Germinal center (tissue), 1 donor: ENCODE measurements at regions not wholly inside any gene's neighbourhood (a gene's known extent, or its start where the extent isn't known, plus 50 kb on each side); places are given as distances from the start of the nearest gene placed in this dataset.

ENCODE experiments used
- DNase-seq: peaks from one replicate; pipeline ENCODE4 v3.0.0; 2012; ENCODE audit warnings: mixed read lengths, low spot score

DNA sequence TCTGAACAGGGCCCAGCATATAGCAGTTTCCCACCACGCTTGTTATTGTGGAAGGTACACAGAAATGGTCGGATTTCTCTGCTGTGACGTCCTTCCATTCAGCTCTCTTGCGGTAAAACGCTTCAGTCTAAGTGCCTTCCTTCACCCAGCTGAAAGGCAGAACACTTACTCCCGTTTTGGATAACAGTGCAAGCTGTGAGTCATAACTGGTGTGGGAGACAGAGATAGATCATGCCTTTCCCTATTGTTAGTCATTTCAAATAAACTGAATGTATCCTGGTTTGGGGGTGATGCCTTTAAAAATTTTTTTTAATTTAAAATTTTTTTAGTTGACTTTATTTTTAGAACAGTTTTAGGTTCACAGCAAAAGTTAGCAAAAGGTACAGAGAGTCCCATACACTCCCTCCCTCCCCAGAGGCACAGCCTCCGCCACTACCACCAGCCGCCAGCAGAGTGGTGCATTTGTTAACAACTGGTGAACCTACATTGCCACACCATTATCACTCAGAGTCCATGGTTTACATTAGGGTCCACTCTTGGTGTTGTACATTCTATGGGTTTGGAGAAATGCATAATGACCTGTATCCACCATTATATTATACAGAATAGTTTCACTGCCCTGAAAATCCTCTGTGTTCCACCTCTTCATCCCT is 94.9 kb upstream of the NSMCE3 start:
- no peak for DNase-seq

DNA sequence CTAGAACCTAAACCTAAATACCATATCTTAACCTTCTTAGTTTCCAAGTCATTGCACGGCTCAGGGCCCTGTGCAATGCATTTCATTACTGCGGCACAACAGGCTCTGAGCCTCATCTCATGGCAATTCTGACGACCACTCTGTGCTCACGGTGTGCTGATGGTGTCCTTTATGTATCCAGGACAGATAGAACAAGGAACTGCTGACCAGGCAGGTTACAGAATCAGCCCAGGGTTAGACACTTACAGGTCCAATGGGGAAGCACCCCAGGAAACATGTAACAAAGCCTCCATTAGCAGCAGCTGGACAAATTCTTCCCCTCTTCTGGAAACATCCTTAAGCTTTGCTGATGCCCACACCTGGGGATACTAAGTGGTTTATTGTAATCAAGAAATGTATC is 91.9 kb upstream of the NSMCE3 start:
- DNase-seq = no peak

DNA sequence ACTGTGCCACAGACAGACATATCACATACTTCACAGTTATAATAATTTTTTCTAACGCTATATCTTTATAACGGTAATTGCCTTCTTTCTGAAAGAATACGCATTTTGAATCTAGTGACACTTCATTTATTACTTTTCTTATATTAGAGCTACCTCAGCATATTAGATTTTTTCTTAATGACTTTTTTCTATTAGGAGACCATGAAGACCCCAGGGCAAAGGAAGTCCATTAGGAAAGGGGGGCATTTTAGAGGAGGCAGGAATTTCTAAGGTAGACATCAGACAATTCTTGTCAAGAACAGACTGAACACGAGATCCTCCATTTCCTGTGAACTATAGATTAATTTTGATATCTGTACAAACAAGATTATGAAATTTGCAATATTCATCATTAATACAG is 90.5 kb upstream of the NSMCE3 start:
- no peak for DNase-seq

DNA sequence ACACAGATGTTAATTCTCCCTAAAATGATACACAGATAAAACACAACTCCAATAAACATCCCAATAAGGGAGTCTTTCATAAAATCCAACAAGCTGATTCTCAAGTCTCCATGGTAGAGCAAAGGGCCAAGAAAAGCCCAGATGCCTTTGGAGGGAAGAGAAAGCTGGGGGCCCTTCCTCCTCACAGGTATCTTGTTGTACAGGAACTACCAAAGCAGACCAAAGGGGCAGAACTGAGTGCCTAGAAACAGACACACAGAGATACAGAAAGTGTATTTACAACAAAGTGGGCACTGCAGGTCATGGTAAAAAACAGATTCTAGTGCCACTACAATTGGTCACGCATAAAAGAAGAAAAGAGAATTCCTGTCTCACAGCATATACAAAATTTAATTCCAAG is 87.2 kb upstream of the NSMCE3 start:
- no peak for DNase-seq

DNA sequence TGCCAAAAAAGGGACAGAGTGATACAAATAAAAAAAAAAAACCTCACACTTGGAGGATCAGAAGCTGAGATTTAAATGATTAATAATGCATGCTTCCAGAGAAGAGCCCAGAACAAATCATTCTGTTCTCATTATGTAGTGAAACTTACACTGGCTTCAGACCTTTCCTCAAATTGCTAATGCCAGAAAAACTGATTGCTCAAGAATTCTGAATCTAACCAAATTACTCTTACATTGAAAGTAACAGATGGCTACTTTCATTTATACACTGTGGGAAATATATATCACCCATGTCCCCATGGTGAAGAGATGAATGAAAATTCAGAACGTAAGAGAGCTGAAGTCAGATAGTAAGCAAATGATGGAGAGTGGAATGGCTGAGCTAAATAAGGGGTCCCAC is 85.9 kb upstream of the NSMCE3 start:
- DNase-seq = no peak

DNA sequence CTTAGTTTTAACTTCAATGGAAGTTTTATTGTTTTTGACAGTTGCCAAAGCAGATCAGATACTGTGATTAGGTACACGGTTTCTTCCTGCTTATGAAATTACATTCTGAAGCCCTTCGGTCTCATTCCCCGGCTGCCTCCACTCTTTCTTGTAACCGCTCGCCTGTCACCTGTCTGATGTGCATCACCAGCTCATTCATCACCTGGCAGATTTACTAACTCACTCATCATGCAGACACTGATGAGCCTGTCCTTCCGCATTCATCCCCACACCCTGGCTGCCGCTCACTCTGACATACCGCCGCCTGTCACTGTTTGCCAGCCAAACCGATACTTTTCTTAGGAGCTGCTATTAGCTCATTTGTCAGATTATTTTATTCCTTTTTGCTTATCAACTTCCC is 82.8 kb upstream of the NSMCE3 start:
- no peak for DNase-seq

DNA sequence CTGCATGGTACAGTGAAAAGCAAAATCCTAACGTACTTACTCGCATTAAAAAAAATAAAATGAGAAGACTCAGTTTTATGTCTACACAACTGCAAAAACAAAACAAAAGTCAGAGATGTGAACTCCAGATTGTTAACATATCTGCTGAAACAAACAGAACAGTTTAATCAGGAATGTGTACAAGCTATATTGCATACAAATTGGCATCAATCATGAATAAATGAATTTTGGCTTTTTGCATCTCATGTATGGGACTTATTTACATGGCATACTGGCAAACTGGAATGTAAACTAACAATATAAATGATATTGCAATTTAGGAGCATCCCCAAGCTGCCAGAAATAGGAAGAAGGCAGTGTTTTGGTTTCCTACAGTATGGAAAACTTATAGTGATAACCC is 79.6 kb upstream of the NSMCE3 start:
- DNase-seq = no peak

DNA sequence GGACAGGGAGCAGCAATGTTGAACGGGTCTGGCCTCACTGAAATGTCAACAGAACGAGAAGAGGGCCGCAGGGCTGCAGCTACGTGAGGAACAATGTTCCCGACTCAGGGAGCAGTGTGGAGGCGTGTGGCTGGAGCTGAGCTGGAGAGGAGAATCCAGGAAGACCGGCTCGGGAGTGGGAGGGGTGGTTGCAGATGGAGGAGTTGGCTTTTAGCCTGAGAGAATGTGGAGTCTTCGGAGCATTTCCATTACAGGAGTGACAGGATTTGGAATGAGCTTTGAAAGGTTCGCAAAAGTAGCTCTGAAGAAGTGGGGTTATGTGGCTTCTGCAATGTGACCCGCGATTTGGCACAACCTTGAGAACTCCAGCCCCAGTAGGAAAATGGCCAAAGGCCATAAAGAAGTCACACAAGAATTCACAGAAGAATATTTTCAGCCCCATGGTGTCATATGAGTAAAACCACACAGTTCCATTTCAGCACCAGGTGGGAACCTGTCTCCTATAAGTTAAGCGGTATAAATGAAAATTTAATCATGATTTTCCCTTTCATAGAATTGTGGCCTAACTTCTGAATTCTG is 78.8 kb upstream of the NSMCE3 start:
- no peak for DNase-seq

DNA sequence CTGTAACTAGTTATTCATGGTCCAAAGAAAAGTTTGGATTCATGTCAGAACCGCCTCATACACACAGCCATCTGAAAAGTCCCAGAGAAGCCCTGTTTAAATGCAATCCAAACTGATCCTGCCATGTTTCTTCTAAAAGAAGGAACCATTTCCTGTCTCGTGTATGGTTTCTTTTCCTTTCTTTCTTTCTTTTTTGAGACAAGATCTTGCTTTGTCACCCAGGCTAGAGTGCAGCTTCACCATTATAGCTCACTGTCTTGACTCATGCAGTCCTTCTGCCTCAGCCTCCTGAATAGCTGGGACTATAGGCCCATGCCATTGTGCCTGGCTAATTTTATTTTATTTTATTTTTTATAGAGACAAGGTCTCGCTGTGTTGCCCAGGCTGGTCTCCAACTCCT is 77.4 kb upstream of the NSMCE3 start:
- DNase-seq = no peak

DNA sequence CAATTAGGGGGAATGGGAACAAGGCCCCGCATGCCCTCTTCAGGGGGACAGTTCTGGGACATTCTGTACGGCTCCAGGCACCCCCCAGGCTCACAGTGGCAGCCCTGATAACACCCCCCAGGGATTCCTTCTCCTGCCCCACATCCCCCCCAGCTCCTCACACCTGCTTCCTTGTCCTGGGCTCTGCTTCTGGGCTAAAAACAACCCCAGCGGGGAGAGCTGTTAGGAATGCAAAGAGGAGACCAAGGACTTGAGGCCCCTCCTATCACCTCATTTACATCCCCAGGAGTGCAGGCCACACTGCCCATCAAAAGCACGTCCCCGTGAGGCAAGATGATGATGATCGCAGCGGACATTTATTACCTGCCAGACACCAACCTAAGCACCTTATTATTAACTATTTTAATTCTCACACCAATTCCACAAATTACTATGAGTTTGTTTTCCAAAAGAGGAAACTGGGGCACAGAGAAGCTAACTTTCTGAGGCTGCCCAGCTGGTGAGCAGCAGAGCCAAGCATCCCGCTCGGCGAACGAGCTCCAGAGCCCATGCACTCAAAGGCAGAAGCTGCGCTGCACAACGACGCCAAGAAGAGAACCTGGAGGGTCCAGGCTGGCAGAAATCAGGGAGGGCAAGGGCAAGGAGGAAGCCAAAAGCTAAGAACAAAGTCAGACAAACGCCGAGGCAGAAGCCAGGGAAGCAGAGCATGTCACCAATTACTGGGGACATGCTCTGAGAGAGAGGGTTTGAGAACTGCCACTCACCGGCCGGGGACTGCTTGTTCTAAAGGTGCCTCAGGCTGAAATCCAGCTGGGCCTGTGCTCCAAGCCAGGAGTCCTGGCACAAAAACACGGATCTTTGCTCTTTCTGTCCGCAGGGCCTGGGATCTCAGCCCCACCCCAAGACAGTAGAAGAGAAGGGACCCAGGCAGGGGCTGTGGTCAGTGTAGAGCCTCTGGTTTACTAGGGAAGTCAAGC is 76.2 kb upstream of the NSMCE3 start:
- no peak for DNase-seq

DNA sequence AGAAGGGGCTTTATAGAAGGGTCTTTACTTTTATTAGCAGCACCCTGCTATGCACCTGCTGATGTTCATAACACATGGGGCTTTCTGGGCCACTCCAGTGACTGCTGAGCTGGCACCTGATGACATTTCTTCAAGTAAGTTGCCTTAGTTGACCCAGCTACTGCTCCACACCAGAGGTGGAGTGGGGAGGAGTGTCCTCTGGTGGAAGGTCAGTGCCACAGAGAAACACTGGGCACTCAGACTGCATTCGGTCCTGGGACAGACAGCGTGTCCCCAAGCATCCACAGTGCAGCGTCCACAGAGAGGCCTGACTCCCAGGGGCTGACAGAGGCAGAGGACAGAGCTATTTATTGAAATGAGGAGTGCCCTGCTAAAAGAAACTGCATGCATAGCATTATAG is 74.9 kb upstream of the NSMCE3 start:
- no peak for DNase-seq

DNA sequence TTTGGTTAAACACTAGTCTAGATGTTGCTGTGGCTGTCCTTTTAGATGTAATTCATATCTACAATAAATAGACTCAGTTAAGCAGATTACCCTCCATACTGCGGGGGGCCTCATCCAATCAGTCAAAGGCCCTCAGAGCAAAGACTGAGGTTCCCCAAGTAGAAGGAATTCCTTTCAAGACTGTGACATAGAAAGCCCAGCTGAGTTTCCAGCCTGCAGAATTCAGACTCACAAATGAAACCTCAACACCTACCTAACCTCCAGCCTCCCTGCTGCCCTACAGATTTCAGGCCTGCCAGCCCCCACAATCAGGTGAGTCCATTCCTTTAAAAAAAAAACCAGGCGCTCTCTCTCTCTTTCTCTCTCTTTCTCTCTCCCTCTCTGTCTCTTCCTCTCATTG is 73.6 kb upstream of the NSMCE3 start:
- no peak for DNase-seq

DNA sequence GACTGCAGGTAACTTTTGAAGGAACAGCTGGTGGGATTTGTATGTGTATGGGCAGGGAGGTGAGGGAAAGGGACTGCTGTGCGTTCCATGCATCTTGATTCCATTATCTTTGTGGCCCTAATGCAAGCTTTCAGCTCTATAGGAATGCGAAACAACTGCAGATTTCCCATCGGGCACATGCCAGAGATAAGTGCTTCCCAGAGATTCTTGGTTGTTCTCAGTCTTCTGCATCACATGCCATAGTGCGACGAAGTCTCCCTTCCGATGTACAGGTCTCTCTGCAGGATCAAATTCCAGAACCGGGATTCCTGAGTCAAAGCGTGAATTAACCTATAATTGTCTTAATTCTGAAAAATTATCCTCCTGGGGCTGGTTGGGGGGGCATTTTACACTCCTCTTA is 72.6 kb upstream of the NSMCE3 start:
- DNase-seq = no peak

DNA sequence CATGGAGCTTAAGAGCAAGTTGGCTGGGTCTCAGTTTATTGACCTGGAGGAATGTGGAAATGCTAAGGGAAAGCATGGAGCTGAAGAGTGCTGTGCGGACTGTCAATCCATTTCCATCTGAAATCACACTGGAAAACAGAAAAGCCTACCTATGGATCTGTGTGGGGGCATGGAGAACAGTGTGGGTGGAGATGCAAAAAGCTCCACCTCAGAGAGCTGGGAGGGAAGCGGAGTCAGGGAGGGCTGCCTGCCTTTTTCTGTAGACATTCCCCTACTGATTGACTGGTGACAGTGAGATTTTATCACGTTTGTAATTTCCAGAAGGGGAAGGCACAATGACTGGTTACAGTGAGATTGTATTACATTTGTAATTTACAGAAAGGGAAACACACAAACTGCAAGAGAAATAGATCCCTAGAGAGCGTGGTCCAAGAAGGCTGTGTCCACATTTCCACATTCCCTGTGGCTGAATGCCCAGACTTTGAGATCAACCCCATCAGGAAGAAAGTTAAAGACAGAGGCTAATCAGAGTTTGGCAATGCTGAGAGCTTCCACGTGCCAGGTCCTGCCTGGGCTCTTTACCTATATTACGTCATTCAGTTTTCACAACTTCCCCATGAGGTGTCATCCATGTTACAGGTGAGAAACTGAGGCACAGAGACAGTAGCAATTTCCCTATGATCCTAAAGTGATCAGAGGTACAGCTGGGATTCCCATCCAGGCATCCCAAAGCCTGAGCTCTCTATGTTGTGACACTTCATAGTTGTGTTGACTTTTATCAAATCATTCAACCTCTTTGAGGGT is 67.7 kb upstream of the NSMCE3 start:
- DNase-seq = no peak

DNA sequence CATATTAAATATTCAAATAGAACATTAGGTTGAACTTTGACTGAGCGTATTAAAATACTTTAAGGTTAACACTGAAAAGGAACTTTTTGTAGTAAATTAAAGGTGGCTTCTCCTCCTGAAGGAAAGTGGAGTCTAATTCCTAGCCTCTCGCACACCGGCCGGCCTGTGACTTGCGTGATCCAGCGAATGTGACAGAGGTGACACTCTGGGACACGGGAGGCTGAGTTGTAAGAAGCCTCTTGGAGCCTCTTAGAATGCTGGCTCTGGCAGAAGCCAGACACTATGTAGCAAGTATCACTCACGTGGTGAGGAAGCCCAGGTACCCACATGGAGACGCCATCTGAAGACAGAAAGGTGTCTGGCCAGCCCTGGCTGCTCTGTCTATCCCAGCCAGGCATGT is 64.9 kb upstream of the NSMCE3 start:
- DNase-seq = no peak

DNA sequence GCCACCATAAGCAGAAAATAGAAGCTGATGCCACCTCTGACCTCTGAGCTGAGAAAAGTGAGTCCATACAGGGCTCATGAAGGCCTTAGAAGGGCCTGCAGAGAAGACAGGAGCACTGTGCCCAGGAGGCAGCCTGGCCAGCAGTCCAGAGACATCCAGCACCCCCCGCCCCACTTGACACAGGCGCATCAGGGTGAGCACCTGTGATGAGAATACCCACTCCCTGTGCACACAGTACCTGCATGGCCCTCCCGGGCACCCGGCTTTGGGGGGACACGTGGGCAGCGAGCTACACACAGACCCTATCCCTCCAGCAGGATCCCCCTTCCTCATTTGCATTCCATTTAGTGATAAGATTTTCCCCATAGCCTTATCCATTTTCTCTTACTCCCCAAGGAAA is 63.6 kb upstream of the NSMCE3 start:
- DNase-seq = no peak

DNA sequence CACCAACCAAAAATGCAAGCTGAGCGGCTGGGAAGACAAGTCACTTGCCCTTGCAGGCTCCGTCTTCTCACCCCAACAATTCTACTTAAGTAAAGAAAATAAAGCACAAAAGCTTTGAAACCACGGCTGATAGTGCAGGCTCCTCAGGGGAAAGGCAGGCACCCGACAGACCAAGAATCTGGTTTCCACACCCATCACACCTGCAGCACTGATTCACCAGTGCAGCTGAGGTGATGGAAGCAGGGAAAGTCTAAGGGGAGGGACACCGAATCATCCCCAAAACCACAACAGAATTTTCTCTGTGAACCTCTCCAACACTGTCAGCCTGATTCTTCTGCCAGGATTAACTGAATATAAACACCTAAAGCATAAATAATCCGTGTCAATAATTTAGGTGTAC is 62.0 kb upstream of the NSMCE3 start:
- DNase-seq = no peak

DNA sequence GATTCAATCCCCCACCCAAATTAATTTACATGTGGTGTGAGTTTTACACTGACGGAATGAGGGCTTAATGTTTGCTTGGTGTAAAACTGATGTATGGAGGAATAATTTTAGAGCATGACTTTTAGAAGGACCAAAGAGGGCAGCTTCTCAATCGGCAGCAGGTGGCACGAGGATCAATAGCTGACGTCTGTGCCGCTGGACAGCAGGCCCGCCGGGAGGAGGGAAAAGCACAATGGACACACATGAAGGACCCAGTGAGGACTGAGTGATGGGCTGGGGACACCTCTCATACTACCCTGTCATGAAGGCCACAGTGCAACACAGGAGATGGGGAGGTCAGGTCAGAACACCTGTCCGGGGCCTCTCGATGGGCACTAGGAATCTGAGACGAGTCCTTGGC is 61.4 kb upstream of the NSMCE3 start:
- no peak for DNase-seq

DNA sequence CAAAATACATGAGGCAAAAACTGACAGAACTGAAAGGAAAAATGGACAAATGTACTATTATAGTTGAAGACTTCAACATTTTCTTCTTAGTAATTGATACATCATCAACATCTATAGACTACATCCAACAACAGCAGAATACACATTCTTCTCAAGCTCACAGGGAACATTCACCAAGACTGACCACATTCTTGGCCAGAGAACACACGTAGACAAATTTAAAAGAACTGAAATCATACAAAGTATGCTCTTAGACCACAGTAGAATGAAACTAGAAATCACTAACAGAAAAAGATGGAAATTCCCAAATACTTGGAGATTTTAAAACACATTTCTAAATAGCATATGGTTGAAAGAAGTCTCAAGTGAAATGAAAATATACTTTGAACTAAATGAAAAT is 55.1 kb upstream of the NSMCE3 start:
- no peak for DNase-seq

DNA sequence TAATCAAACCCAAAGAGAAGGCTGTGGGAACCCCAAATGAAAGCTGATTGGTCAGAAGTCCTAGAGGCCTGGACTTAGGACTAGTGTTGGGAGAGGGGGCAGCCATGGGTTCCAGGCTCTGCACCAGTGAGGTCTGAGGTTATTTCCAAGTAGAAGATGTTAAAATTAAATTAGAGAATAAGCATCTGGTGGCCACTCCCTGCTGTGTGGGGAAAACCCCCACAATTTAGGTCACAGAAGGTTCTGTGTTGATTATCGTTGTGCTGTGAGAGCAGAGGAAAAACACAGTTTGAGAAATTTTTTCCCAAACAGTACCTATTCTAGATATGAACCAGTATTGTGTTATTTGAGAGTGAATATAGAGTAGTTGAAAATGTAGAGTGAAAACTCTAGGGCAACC is 53.9 kb upstream of the NSMCE3 start:
- DNase-seq = no peak

DNA sequence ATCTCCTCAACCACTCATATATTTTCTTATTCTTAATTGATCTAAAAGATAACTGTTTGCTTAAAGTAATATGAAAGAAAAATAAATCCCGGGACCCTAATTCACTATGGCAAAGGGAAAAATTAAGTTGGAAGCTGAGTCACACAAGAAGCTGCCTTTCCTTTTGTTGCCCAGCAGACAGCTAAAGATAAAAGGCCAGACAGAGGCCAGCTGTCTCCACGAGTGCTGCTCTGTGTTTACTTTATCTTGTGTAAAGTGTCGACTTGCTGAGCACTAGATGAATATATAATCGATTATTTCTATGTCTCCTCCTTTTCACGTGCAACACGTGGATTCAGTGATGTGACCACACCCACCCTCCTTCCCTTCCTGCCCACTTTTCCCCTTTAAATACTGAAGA is 52.8 kb upstream of the NSMCE3 start:
- no peak for DNase-seq

DNA sequence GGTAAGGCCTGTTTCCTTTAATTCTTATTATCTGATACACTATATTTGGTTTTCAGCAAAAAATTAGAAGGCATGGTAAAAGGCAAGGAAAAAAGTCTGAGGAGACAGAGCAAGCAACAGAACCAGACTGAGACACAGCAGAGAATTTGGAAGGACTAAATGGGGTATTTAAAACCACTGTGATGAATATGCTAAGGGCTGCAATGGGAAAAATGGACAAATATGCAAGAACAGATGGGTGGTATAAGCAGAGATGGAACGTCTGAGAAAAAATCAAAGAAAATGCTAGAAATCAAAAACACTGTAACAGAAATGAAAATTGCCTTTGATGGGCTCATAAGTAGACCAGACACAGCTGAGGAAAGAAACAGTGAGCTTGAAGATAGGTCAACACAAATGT is 50.8 kb upstream of the NSMCE3 start:
- DNase-seq = no peak

DNA sequence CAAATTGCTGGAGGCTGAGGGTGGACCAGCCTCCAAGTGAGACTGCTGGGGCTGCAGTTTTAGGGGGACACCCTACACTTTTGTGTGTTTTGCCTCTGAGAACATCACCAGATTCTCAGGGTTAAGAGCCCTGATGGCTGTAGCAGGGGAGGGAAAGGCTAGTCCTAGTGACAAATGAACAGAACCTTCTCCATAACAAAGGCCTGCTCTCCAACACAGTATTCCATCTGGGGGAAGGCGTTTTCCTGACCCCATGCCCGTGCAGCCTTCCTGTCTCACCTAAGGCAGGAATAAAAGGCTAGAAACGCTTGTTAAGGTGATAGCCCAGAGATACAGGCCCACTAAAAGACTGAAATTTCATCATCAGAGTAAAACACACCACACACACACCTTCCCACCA is 50.2 kb upstream of the NSMCE3 start:
- no peak for DNase-seq
